Kidney glomerular epithelial cell (primary cell): ENCODE measurements at regions not wholly inside any gene's neighbourhood (a gene's known extent, or its start where the extent isn't known, plus 50 kb on each side); places are given as distances from the start of the nearest gene placed in this dataset.
"Not testable (repeated sequence)": the region's sequence is repeated elsewhere in the genome, so short reads cannot be mapped to it uniquely, and the experiment has no call there.

Source experiments
- DNase-seq: peaks from one replicate; lab custom pipeline; 2025; lab: John Stamatoyannopoulos, UW

GRCh38 chr20:53773792-53774401 lies 180.3 kb upstream of the ZNF217 start:
- DNase-seq = peak; percentile 89

DNA sequence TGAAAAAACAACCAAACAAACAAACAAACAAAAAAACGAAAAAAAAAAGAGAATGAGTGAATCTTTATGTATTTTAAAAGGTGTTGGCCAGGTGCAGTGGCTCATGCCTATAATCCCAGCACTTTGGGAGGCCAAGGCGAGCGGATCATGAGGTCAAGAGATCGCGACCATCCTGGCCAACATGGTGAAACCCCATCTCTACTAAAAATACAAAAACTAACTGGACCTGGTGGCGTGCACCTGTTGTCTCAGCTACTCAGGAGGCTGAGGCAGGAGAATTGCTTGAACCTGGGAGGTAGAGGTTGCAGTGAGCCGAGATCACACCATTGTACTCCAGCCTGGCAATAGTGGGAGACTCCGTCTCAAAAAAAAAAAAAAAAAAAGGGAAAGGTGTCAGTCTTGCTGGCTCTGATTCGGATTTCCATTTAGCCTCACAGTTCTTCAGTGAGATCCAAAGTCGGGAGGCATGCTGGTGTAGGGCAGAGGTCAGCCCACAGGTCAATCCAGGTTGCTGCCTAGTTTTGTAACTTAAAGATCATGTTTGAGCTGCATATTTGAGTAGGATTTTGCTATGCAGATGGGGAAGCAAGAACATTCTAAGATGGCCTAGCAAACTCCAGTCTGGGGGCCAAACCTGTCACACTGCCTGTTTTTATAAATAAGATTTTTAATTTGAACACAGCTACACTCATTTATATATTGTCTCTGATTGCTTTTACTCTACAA lies 179.6 kb upstream of the ZNF217 start:
- not testable (repeated sequence) for DNase-seq

- no peak for DNase-seq
Observed at GRCh38 chr20:53769041-53769440, 175.4 kb upstream of the ZNF217 start.

- no peak for DNase-seq
Observed at GRCh38 chr20:53768329-53768728, 174.7 kb upstream of the ZNF217 start.

- DNase-seq = no peak
Observed at GRCh38 chr20:53767206-53767930, 173.7 kb upstream of the ZNF217 start.

- no peak for DNase-seq
Observed at GRCh38 chr20:53764415-53764800, 170.8 kb upstream of the ZNF217 start.

- DNase-seq = no peak
Observed at GRCh38 chr20:53763707-53764414, 170.2 kb upstream of the ZNF217 start.

DNA sequence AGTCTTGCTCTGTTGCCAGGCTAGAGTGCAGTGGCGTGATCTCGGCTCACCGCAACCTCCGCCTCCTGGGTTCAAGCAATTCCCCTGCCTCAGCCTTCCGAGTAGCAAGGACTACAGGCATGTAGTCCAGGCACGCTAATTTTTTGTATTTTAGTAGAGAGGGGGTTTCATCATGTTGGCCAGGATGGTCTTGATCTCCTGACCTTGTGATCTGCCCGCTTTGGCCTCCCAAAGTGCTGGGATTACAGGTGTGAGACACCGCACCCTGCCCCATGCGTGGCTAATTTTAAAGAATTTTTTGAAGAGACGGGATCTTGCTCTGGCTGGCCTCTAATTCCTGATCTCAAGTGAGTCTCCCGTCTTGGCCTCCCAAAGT lies 168.8 kb upstream of the ZNF217 start:
- DNase-seq = not testable (repeated sequence)

DNA sequence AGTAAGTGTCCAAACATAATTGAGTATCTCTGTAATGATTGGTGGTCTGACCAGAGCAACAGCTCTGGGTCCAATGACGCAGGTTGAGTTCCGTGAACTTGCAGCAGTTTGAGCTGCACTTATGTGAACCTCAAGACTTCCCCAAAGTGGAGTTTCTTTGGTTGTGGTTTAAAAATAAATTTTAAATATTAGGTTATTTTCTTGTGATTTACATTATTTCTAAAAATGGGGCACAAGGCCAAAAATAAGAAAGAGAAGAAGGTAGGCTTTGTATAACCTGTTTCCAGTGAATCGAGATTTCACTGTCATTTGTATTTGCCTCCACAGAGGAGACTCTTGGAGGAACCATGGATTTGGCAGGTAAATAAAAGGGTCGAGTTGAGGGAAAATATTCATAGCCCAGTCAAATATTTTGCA lies 166.4 kb upstream of the ZNF217 start:
- DNase-seq = no peak

- DNase-seq = no peak
Observed at GRCh38 chr20:53757472-53757913, 163.9 kb upstream of the ZNF217 start.

- DNase-seq = no peak
Observed at GRCh38 chr20:53755733-53756531, 162.3 kb upstream of the ZNF217 start.

DNA sequence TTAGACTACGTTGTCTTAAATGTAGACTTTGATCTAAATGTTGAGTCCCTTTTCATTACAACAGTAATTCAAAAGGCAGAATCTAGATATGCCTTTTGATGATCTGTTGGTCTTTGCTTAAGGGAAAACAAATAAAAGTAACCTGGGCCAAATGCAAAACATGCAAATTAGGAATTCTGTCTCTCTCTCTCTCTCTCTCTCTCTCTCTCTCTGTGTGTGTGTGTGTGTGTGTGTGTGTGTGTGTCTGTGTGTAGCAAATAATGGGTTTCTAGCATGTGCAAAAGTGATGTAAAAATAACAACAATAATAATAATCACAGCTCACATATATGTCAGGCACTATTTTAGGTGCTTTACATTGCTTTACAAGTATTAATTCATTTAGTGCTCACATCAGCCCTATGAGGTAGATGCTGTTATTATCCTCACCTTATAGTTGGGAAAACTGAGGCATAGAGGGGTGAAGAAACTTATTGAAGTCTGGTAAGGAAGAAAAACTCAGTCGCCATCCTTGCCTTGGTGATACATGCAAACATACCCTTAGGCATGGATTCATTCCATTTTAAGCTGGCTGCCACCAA lies 160.3 kb upstream of the ZNF217 start:
- DNase-seq = no peak

- no peak for DNase-seq
Observed at GRCh38 chr20:53752971-53753879, 159.6 kb upstream of the ZNF217 start.

DNA sequence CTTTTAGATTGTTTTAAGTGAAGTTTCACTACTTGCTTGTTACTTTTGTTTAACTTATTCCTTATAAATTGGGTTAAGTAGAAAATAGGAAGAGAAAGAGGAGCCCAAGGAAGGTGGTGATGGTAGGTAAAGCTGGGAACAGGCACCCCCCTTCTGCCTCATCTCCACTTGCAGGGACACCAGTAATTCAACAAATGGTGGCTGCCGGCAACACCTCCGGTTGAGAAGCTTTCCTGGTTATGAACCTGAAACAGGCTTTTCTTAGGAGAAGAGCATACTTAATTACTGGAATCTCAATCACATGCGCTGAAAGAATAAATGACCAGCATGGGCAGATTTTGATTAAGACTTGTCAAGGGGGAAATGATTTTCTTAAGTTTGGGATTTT lies 158.9 kb upstream of the ZNF217 start:
- DNase-seq = no peak

- no peak for DNase-seq
Observed at GRCh38 chr20:53751620-53752318, 158.1 kb upstream of the ZNF217 start.

- DNase-seq = peak; percentile 15
Observed at GRCh38 chr20:53750827-53751619, 157.4 kb upstream of the ZNF217 start.

- no peak for DNase-seq
Observed at GRCh38 chr20:53749499-53749898, 155.9 kb upstream of the ZNF217 start.

DNA sequence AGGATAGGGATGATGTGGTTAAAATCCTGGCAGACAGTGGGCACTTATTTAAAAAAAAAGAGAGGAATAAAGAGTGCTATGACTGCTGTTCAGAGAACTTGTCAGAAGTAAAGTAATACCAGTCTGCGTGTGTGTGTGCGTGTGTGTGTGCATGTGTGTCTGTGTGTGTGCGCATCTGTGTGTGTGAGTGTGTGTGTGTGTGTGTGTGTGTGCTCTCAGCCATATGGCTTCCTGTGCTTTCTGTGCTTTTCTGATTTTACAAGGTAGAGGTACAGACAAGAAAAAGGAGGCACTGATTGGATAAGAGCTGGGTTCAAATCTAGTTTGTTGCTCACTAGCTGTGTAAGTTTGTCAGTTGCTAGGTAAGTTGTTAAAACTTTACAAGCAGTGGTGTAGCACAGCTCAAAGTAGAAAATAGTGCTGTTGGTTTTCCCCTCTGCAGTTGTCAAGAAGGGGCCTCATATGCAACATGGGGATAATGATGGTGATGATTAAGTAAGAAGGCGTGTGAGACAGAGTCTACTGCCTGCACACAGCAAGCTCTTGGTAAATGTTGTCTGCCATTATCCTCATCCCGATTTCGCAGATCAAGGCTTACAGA lies 155.3 kb upstream of the ZNF217 start:
- peak; percentile 41 for DNase-seq
